Lower leg skin (tissue), 4 donors: ENCODE measurements at regions not wholly inside any gene's neighbourhood (a gene's known extent, or its start where the extent isn't known, plus 50 kb on each side); places are given as distances from the start of the nearest gene placed in this dataset.

Experiments
- DNase-seq, 2 donors: peaks; one replicate each; pipeline ENCODE4 v3.0.0-alpha.2; 2019; ENCODE audit warnings: low spot score in 2 of 2
- H3K4me3 ChIP-seq: fragments of 200-600 bp; sonication (generic); 2 replicates; pipeline ENCODE4 v1.5.1; 2017; ENCODE audit warnings: mild to moderate bottlenecking, low read depth; ENCODE audit not compliant: poor library complexity, severe bottlenecking
- POLR2A ChIP-seq, 2 donors: fragments of 450-650 bp; IDR thresholded peaks; one replicate each; pipeline ENCODE4 v1.6.1; 2016 to 2017; ENCODE audit warnings: antibody characterized with exemption in 2 of 2, mild to moderate bottlenecking in 1 of 2, moderate library complexity in 1 of 2
- WGBS, 2 donors: methylation state at CpG; one replicate each; pipeline ENCODE4 v1.1.5; 2018; 5-methylcytosine and 5-hydroxymethylcytosine counted together
- intact Hi-C: fragments of 100-400 bp; cut with DNase I; formaldehyde crosslinking; loops from one replicate; pipeline ENCODE4 v1.15.0; 2023; ENCODE audit warnings: low total_unique reads
- TF ChIP-seq, protein P1 (sequence below), 3 donors: fragments of 450-650 bp; IDR thresholded peaks; one replicate each; pipeline ENCODE4 v1.5.1; 2016; ENCODE audit warnings: antibody characterized with exemption in 3 of 3, mild to moderate bottlenecking in 3 of 3, moderate library complexity in 2 of 3

DNA sequence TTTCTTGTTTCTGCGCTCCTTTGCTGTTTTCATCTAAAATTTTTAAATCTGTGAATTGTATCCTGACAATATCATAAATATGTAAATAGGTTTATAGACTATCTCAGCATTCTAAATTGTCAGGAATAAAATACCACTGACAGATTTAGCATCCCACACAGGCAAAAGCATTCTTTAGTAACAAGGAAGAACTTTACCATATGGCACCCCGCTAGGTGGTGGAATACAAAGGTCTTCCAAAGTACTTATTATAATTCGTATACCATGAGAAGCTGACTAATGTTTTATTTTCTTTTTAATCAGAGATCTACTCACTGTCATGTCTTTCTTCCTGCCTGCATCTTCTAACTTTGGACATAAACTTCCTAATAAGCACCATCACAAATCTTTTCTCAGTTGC, 328.8 kb upstream of the NOVA1 start:
- no peak for DNase-seq
- no peak for TF ChIP-seq POLR2A (IDR thresholded peaks at IDR 0.05)
- TF ChIP-seq, protein P1, sequence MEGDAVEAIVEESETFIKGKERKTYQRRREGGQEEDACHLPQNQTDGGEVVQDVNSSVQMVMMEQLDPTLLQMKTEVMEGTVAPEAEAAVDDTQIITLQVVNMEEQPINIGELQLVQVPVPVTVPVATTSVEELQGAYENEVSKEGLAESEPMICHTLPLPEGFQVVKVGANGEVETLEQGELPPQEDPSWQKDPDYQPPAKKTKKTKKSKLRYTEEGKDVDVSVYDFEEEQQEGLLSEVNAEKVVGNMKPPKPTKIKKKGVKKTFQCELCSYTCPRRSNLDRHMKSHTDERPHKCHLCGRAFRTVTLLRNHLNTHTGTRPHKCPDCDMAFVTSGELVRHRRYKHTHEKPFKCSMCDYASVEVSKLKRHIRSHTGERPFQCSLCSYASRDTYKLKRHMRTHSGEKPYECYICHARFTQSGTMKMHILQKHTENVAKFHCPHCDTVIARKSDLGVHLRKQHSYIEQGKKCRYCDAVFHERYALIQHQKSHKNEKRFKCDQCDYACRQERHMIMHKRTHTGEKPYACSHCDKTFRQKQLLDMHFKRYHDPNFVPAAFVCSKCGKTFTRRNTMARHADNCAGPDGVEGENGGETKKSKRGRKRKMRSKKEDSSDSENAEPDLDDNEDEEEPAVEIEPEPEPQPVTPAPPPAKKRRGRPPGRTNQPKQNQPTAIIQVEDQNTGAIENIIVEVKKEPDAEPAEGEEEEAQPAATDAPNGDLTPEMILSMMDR (IDR thresholded peaks at IDR 0.05): no peak
- WGBS, 2 donors: 32 to 48% methylated on average over 3 of the region's 3 CpGs
- intact Hi-C loops: no loop called here
- no peak overlapping the region for H3K4me3 ChIP-seq

DNA sequence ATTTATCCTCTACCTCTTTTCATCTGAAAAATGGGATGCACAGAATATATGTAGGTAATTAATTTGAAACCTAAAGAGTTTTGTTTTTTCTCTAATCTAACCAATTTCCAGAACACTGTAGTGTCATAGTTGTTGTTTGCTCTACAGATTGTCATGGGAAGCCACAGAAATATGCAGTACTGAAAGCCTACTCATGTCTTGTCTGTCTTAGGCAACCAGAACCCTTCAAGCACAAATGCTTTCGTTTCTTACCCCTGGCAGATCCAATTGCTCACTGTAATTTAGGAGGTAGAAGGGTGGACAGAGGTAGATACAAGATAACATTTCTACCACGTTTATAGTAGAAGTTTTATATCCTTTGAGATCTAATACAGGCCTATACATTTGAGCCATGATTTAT, 330.2 kb upstream of the NOVA1 start:
- no peak overlapping the region for H3K4me3 ChIP-seq
- no peak for TF ChIP-seq POLR2A (IDR thresholded peaks at IDR 0.05)
- TF ChIP-seq, protein P1 (IDR thresholded peaks at IDR 0.05): no peak
- 51 to 68% methylated on average over 2 of the region's 2 CpGs for WGBS, 2 donors
- intact Hi-C loops: no loop called here
- DNase-seq: no peak

DNA sequence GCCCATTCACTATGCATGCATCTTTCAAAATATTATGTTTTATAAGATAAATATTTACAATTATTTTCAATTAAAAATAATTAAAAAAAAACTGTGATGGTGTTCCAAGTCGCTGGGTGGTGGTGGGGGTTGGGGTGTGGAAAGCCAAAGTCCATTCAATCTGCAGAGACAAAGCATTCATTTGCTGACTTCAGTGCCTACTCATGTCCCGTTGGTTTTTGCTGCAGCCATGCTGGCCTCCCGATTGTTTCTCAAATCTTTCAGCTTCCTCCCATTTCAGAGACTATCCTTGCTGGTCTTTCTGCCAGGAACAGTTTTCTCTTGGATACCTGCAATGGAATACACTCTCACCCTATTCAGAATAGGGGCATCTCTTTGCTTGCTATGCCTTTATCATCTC, 331.5 kb upstream of the NOVA1 start:
- DNase-seq: no peak
- intact Hi-C loops: no loop called here
- WGBS, 2 donors: 87 to 88% methylated on average over 3 of the region's 3 CpGs
- H3K4me3 ChIP-seq: no peak overlapping the region
- TF ChIP-seq, protein P1 (IDR thresholded peaks at IDR 0.05): no peak
- TF ChIP-seq POLR2A (IDR thresholded peaks at IDR 0.05): no peak

DNA sequence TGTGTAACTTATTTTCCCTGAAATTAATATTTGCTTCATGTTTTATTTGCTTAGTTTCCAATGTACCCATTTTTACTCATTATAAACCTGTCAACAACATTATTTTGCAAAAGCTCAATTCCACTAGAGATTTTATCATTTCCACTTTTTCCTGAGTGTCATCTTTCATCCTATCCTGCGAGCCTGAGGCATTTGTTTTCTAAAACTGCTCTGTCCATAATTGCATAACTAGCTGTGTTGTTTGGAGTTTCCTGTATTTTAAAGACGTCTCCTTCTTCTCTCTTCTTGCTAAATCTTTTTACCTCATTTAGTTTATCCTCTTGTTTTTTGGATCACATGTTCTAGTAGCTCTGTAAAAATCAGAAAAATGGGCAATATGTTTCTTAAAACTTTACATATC, 332.7 kb upstream of the NOVA1 start:
- intact Hi-C loops: no loop called here
- 34% methylated on average over 2 of the region's 2 CpGs for WGBS, 2 donors
- TF ChIP-seq POLR2A (IDR thresholded peaks at IDR 0.05): no peak
- TF ChIP-seq, protein P1 (IDR thresholded peaks at IDR 0.05): no peak

DNA sequence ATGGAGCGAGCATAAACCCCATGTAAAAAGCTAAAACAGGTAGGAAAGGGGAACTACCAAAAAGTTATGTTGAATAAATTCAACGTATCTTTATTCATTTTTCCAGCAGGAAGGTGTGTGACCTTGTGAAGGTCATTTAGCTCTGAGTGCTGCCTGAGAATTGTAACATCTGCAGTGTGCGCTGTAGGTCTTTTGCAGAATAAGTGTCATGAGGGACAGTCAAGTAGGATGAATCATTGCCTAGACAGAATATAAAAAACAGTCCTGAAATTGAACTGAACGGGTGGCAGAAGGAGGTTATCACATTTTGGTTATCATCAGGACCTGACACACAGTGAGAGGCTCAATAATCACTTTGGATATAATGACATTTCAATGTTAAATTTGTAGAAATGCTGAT, 334.8 kb upstream of the NOVA1 start:
- intact Hi-C loops: no loop called here
- TF ChIP-seq POLR2A (IDR thresholded peaks at IDR 0.05): no peak
- TF ChIP-seq, protein P1 (IDR thresholded peaks at IDR 0.05): no peak
- DNase-seq: no peak
- no peak overlapping the region for H3K4me3 ChIP-seq
- 83 to 92% methylated on average over 4 of the region's 4 CpGs for WGBS, 2 donors

More for the DNA sequence above, 332.7 kb upstream of the NOVA1 start:
- no peak overlapping the region for H3K4me3 ChIP-seq
- DNase-seq: no peak

DNA sequence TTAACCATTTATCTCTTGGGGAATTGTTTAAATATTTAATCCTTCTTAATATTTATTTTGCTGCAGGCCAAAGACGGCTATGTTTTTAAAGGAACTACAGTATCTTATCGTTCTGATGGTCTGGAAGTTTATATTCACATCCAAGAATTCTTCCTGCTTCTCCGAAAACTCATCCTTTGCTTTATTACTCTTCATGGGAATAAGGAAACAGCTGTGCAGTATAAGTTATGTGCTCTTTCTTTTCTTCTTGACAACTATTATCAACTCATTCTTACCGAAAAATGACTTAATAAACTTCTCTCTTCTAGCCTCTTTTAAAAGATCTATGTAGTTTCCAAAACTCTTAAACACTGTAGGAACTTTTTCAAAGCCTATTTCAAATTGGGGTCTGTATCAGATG, 335.6 kb upstream of the NOVA1 start:
- no peak for TF ChIP-seq POLR2A (IDR thresholded peaks at IDR 0.05)
- TF ChIP-seq, protein P1 (IDR thresholded peaks at IDR 0.05): no peak
- 77 to 83% methylated on average over 4 of the region's 4 CpGs for WGBS, 2 donors
- no peak overlapping the region for H3K4me3 ChIP-seq
- DNase-seq: no peak
- intact Hi-C loops: no loop called here
